Tibial nerve (tissue), 4 donors: ENCODE measurements at regions not wholly inside any gene's neighbourhood (a gene's known extent, or its start where the extent isn't known, plus 50 kb on each side); places are given as distances from the start of the nearest gene placed in this dataset.
"Not testable (repeated sequence)": the region's sequence is repeated elsewhere in the genome, so short reads cannot be mapped to it uniquely, and the experiment has no call there.

ENCODE experiments used
- DNase-seq, 2 donors: peaks; one replicate each; pipeline ENCODE4 v3.0.0-alpha.2; 2019; ENCODE audit warnings: low spot score in 2 of 2
- H3K27ac ChIP-seq, 4 donors: fragments of 200-600 bp; sonication (generic) in 3 of 4; one replicate each; pipeline ENCODE4 v1.5.1; 2017 to 2019; ENCODE audit warnings: mild to moderate bottlenecking in 1 of 4
- H3K27me3 ChIP-seq, 2 donors: fragments of 200-600 bp; sonication (generic) in 1 of 2; one replicate each; pipeline versions ENCODE4 v1.5.1 to v1.6.0; 2017 to 2019
- H3K36me3 ChIP-seq, 3 donors: fragments of 200-600 bp; sonication (generic); one replicate each; pipeline ENCODE4 v1.5.1; 2018 to 2019
- H3K4me1 ChIP-seq, 4 donors: fragments of 200-600 bp; sonication (generic) in 3 of 4; one replicate each; pipeline ENCODE4 v1.5.1; 2017 to 2019
- H3K4me3 ChIP-seq, 4 donors: fragments of 200-600 bp; sonication (generic) in 3 of 4; one replicate each; pipeline ENCODE4 v1.5.1; 2017 to 2019; ENCODE audit warnings: mild to moderate bottlenecking in 1 of 4, moderate library complexity in 1 of 4
- H3K9me3 ChIP-seq, 4 donors: fragments of 200-600 bp; sonication (generic) in 3 of 4; one replicate each; pipeline ENCODE4 v1.5.1; 2017 to 2019
- EP300 ChIP-seq, 2 donors: sonication (generic); formaldehyde crosslinking; IDR thresholded peaks; one replicate each; pipeline ENCODE4 v1.6.1; 2017; ENCODE audit warnings: antibody characterized with exemption in 2 of 2, mild to moderate bottlenecking in 1 of 2
- POLR2A ChIP-seq, 2 donors: fragments of 450-650 bp; IDR thresholded peaks; one replicate each; pipeline ENCODE4 v1.6.1; 2017; ENCODE audit warnings: antibody characterized with exemption in 2 of 2, mild to moderate bottlenecking in 2 of 2, moderate library complexity in 2 of 2
- WGBS, 2 donors: methylation state at CpG; one replicate each; pipeline ENCODE4 v1.1.5; 2018; 5-methylcytosine and 5-hydroxymethylcytosine counted together
- TF ChIP-seq, protein P1 (sequence below), 5 experiments: fragments of 200-600 bp in 3 of 5; fragments of 450-650 bp in 2 of 5; sonication (generic) in 3 of 5; IDR thresholded peaks; one replicate each; pipeline ENCODE4 v1.5.1; 2016 to 2019; ENCODE audit warnings: antibody characterized with exemption in 5 of 5, mild to moderate bottlenecking in 3 of 5, moderate library complexity in 2 of 5

DNA sequence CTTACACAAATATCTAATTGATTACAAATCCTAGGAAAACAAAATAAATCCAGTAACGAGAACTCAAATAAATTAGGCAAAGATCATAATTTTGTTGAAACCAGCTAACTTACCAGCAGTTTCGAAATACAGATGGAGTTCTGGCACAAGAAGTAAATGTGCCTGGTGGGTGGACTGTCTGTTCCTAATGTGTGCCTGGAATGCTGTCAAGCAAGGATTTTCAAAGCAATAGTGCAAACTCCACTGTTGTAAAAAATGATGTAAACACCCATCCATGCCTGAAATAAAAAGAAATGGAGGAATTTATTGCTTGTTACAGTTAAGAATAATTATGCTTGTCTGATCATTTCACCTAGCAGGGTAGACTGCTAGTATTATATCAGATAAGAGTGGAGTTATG lies 423.9 kb upstream of the MAP2 start:
- Histone ChIP-seq H3K27ac (no peak overlapping the region), H3K27me3 (no peaks in the 10 kb centered on the region), H3K4me1 (no peaks in the 10 kb centered on the region), H3K9me3 (no peaks in the 10 kb centered on the region), H3K4me3 (no peak overlapping the region), H3K36me3 (no peaks in the 10 kb centered on the region)
- WGBS, 2 donors = 78 to 81% methylated on average over 2 of the region's 2 CpGs
- TF ChIP-seq, protein P1, sequence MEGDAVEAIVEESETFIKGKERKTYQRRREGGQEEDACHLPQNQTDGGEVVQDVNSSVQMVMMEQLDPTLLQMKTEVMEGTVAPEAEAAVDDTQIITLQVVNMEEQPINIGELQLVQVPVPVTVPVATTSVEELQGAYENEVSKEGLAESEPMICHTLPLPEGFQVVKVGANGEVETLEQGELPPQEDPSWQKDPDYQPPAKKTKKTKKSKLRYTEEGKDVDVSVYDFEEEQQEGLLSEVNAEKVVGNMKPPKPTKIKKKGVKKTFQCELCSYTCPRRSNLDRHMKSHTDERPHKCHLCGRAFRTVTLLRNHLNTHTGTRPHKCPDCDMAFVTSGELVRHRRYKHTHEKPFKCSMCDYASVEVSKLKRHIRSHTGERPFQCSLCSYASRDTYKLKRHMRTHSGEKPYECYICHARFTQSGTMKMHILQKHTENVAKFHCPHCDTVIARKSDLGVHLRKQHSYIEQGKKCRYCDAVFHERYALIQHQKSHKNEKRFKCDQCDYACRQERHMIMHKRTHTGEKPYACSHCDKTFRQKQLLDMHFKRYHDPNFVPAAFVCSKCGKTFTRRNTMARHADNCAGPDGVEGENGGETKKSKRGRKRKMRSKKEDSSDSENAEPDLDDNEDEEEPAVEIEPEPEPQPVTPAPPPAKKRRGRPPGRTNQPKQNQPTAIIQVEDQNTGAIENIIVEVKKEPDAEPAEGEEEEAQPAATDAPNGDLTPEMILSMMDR (IDR thresholded peaks at IDR 0.05) = no peak
- TF ChIP-seq EP300 (IDR thresholded peaks at IDR 0.05) (no peak), POLR2A (IDR thresholded peaks at IDR 0.05) (no peak)
- no peak for DNase-seq

DNA sequence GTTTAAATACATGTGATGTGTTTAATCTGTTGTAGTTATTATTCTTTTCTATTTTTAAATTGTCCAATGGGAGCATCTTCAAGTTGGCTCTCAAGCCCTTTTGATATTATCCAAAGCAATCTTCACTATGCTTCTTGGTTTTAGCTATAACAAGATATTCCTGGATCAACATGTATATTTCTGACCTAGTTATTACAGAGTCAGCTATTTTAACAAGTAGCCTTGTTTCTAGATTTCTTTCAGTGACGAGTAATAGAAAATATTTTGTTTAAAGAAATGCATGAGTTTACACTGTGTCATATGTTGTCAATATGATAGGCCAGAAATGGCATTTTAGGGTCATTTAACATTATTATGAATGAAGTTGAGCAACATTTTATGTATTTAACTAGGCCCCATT lies 421.8 kb upstream of the MAP2 start:
- TF ChIP-seq EP300 (IDR thresholded peaks at IDR 0.05) (no peak), POLR2A (IDR thresholded peaks at IDR 0.05) (no peak)
- TF ChIP-seq, protein P1 (IDR thresholded peaks at IDR 0.05) = no peak
- Histone ChIP-seq H3K27ac (no peak overlapping the region), H3K4me3 (no peak overlapping the region), H3K27me3 (no peaks in the 10 kb centered on the region), H3K9me3 (peaks cover 0 to 10% (median 0%) of the 10 kb centered on the region in 4 donors), H3K36me3 (no peaks in the 10 kb centered on the region), H3K4me1 (no peaks in the 10 kb centered on the region)
- WGBS, 2 donors = 75 to 82% methylated on average over 1 of the region's 1 CpG
- no peak for DNase-seq

DNA sequence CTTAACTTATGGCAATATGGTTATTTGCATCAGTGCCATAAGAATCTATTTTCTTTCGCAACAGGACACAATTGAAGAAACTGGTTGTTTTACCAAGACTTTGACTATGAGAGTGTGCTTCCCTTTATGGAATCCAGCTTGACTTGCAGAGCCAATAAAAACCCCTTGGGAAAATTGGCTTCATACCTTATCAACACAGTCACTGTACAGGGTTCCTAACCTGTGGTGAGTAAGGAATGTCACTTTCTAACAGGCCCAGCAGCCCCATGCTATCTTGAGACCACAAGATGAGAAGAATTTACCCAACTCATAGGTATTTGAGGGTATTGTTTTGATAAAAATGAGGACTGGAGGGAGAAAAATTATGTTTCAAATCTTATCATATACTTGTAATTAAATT lies 418.5 kb upstream of the MAP2 start:
- Histone ChIP-seq H3K4me1 (no peaks in the 10 kb centered on the region), H3K27me3 (no peaks in the 10 kb centered on the region), H3K4me3 (no peak overlapping the region), H3K9me3 (peaks cover 0 to 10% (median 0%) of the 10 kb centered on the region in 4 donors), H3K36me3 (no peaks in the 10 kb centered on the region), H3K27ac (no peak overlapping the region)
- TF ChIP-seq, protein P1 (IDR thresholded peaks at IDR 0.05) = no peak
- TF ChIP-seq POLR2A (IDR thresholded peaks at IDR 0.05) (no peak), EP300 (IDR thresholded peaks at IDR 0.05) (no peak)
- 87 to 92% methylated on average over 1 of the region's 1 CpG for WGBS, 2 donors
- no peak for DNase-seq

DNA sequence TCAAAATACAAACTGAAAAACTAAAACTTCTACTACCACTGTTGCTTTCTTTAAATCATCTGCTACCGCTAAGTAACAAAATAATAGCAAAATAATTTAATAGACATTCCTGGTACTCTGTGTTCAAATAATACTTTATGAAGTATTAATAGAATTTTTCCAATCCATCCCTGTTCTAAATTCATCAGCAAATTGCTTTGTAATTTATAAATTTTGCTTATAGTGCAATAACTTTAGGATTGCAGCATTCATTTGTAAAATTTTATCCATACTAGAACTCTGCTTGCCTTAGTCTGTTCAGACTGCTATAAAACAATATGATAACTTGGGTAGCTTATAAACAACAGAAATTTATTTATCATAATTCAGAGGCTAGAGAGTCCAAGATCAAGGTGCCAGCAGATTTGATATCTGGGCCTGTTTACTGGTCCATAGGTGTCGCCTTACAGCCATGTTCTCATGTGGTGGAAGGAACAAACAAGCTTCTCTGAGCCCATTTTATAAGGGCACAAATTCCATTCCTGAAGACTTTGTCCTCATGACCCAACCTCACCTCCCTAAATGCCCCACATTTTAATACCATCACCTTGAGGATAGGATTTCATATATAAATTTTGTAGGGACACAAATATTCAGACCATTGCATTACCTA lies 415.1 kb upstream of the MAP2 start:
- Histone ChIP-seq H3K36me3 (no peaks in the 10 kb centered on the region), H3K9me3 (peaks cover 0 to 10% (median 0%) of the 10 kb centered on the region in 4 donors), H3K4me3 (no peak overlapping the region), H3K27ac (no peak overlapping the region), H3K4me1 (no peaks in the 10 kb centered on the region), H3K27me3 (no peaks in the 10 kb centered on the region)
- 76 to 91% methylated on average over 2 of the region's 2 CpGs for WGBS, 2 donors
- TF ChIP-seq POLR2A (IDR thresholded peaks at IDR 0.05) = no peak
- DNase-seq = no peak

- WGBS, 2 donors = 51 to 69% methylated on average over 6 of the region's 6 CpGs
- not testable (repeated sequence) for H3K36me3 ChIP-seq, H3K27ac ChIP-seq, H3K9me3 ChIP-seq, H3K4me3 ChIP-seq, H3K4me1 ChIP-seq, H3K27me3 ChIP-seq, DNase-seq
Measured at GRCh38 chr2:209018633-209019032, 405.2 kb upstream of the MAP2 start.

DNA sequence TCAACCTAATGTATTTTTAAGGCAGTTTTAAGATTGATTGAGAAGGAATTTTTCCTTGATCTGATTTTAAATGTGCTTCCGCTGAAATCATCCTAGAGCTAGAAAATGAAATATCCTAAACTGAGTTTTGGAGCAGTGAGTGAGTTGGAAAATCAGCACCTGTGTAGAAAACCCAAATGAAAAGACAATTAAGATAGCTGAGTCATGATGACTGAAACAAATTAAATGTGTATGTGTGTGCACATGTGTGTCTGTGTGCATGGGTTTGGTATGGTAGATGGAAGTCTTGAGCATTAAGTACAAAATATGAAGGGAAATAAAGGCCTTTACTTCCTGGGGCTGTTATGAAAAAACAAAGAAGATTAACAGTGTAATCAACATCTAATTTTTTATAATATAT lies 394.6 kb upstream of the MAP2 start:
- no peaks in the 10 kb centered on the region for H3K4me1 ChIP-seq
- H3K36me3 ChIP-seq = no peaks in the 10 kb centered on the region
- no peaks in the 10 kb centered on the region for H3K27me3 ChIP-seq
- H3K27ac ChIP-seq = no peak overlapping the region
- H3K4me3 ChIP-seq = no peak overlapping the region
- DNase-seq = no peak
- no peak for TF ChIP-seq POLR2A (IDR thresholded peaks at IDR 0.05)
- no peak for TF ChIP-seq EP300 (IDR thresholded peaks at IDR 0.05)
- TF ChIP-seq, protein P1 (IDR thresholded peaks at IDR 0.05) = no peak
- no peaks in the 10 kb centered on the region for H3K9me3 ChIP-seq
- 91 to 98% methylated on average over 1 of the region's 1 CpG for WGBS, 2 donors
